RCC 7860 (cell line): ENCODE measurements at regions not wholly inside any gene's neighbourhood (a gene's known extent, or its start where the extent isn't known, plus 50 kb on each side); places are given as distances from the start of the nearest gene placed in this dataset.
"Not testable (repeated sequence)": the region's sequence is repeated elsewhere in the genome, so short reads cannot be mapped to it uniquely, and the experiment has no call there.

Experiments used
- DNase-seq: peaks from one replicate; pipeline ENCODE4 v3.0.0-alpha.2; 2015; ENCODE audit warnings: low spot score
- FAIRE-seq: peaks from 2 replicates; lab custom pipeline; 2012; peaks lifted over from hg19 to GRCh38; lab: Jason Lieb, UNC

DNA sequence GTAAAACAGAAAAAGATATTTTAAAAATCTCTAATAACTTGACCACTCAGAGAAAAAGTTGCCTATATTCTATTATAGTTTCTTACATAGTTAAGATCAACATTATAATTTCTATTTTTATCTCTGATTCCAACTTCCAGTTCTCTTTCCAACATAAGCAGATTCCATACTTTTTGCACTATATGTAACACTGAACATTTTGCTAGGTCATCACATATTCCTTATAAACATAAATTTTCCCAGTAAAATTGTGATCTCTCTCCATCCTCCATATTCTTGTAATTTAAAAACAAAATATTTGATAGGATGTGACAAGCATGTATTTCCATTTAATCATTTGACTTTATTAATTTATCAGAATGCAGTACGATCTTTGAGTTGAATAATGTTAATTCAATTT, 170.4 kb upstream of the THSD7A start:
- FAIRE-seq (no peak), DNase-seq (no peak)

DNA sequence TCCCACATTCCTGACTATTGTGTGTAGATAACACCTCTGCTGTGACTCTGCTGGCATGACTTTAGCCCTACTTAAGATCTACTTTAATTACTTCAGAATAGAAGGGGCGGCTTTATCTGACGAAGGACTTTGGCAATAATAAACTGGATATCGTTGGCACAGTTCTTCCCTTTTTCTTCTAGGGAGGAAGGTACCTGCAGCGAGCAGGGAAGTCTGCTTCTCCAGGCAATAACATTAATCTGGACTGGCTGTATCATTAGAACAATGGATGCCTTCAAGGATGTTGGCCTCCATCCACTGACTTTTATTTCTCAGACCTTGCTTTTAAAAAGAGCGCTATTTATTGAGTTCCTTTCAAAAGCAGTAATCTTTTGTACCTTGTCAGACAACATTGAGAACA, 172.6 kb upstream of the THSD7A start:
- DNase-seq (no peak), FAIRE-seq (no peak)

DNA sequence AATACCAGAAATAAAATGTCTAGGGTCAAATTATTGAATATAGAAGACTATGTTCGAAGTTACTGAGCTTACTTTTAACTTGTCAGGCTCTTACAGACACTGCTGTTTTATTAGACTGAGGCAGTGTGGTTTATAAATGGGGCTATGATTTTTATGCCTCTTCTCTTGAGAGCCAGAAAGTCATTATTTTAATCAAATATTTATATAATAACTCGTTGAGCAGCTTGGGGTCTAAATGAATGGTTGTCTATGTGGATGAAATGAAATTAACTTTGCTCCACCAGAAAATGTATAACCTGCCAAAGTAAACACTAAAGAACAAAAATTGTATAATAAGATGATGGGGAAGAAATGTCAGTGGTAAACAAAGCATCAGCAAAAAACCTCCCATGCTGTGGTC, 175.6 kb upstream of the THSD7A start:
- DNase-seq (no peak), FAIRE-seq (no peak)

DNA sequence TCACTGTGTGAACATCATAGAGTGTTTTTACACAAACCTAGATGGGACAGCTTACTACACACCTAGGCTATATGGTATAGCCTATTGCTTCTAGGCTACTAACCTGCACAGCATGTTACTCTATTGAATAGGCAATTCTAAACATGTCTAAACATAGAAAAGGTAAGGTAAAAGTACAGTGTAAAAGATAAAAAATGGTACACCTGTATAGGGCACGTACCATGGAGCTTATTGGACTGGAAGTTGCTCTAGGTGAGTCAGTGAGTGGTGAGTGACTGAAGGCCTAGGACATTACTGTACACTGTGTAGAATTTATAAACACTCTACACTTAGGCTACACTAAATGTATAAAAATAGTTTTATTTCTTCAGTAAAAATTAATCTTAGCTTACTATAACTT, 182.0 kb upstream of the THSD7A start:
- DNase-seq (no peak), FAIRE-seq (no peak)

DNA sequence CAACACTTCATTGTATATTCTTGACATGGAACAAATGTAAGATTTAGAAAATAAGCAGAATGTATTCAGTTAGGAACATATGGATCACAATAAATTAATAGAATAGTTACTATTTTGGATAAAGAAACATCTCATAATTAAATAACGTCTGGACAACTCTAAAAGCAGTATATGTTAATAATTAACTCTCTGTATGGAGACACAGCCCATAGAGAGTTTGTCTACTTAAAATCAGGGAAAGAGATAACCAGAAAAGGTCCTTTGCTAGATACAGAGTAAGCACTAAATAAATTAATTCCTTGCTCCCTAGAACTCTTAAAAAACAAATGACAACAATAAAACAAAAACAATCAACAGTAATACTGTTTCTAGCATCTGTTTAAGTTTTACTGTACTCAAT, 184.4 kb upstream of the THSD7A start:
- DNase-seq (no peak), FAIRE-seq (no peak)

DNA sequence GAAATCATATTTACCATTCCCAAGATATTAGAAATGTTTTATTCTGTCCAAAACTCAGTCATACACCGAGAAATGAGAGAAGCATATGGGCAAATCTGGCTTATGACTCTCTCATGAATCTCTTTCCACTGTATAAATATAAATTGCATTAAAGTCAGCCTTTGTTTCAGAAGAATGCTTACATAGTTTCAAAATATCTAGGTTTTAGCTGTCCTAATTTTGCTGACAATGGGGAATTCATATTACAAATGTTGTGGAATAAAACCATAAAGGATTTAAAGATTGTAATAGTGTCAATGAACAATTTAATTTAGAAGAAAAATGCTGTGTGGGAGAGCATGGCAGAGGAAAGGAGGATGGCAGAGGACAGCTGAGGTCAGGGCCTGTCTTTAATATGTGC, 185.0 kb upstream of the THSD7A start:
- FAIRE-seq (no peak), DNase-seq (no peak)

DNA sequence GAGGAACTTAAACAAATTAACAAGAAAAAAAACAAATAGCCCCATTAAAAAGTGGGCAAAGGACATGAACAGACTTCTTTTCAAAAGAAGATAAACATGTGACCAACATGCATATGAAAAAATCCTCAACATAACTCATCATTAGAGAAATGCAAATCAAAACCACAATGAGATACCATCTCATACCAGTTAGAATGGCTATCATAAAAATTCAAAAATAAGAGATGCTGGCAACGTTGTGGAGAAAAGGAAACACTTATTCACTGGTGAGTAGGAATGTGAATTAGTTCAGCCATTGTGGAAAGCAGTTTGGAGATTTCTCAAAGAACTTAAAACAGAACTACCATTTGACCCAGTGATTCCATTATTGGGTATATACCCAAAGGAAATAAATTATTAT, 189.1 kb upstream of the TMEM106B start:
- not testable (repeated sequence) for DNase-seq, FAIRE-seq

DNA sequence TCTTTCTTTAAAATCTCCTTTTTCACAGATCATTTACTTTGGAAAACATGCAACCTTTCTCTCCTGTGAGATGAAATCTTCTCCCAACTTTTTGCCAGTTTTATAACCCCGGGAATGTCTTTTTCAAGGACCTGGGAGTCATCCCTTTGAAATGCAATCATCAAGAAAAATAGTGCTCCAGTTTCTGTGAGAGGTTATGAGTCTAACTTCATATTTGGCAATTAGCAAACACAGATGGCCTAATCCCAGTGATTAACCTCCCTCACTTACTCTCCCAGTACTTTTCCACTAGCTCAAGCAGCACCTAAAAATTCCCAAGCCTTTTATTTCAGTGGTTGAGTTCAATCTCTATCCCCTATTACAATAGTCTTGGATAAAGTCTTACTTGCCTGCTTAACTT, 185.8 kb upstream of the TMEM106B start:
- no peak for DNase-seq
- no peak for FAIRE-seq

DNA sequence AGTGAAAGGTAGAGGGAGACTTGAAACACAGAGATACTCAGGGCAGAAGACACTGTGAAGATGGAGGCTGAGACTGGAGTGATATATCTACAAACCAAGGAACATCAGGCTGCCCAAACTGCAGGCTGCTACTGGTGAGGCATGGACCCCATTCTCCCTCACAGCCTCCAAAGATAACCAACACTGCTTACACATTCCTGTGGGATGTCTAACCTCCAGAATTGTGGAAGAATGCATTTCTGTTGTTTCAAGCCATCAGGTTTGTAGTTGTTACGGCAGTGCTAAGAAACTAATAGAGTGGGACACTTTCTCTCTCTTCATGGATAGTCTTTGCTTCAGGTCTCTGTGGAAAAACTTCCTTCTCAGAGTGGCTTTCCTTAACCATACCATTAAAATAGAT, 182.6 kb upstream of the TMEM106B start:
- FAIRE-seq (no peak), DNase-seq (no peak)

DNA sequence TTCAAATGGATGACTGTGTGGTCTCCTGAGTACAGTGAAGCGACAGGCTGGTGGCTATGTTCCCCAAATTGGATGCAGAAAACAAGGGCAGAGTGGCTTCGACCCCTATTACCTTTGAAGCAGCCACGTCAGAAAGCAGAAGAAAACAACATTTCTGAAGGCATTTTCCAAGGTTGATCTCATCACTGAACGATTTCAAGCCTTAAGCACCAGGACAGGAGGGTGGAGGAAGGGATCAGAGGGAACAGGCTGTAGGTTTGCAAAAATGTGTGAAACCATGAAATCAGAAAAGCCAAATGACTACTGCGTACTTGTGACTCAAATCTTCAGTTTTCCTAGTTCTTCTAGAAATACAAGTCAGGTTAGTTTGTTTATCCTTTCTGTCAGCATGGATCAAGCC, 181.0 kb upstream of the TMEM106B start:
- FAIRE-seq (no peak), DNase-seq (no peak)

DNA sequence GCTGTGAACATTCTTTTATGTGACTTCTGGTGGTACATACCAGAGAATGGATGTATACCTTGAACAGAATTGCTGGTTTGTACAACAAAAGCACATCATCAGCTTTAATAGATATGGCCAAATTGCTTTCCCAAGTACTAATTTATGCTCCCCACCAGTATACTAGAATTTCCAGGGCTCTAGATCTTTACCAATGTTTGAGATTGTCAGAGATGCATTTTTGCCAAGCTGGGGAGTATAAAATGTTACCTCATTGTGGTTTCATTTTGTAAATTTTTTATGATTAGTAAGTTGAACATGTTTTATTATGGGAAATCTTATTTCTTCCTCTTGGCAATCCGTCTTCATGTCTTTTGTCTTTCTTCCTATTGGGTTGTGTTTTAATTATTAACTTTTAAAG, 179.9 kb upstream of the TMEM106B start:
- no peak for FAIRE-seq
- DNase-seq: peak; percentile 15

DNA sequence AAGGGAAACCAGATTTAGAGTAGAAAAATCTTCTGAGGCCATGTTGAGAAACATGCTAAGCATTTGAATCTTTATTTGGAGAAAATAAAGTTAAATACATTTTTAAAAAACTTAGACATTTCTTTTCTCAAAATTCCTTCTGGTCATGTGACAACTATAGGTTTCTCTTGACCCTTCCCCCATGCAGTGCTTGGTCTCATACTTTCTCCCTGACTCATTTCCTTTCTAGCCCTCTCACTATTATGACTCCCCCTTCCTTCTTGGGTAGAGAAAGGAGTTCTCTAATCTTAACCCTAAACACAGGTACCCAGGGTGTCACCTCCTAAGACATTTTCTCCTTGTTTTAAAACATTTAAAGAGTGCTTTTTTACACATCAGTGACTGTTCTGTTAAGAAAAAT, 179.5 kb upstream of the TMEM106B start:
- peak; percentile 89 for FAIRE-seq
- peak; percentile 80 for DNase-seq

DNA sequence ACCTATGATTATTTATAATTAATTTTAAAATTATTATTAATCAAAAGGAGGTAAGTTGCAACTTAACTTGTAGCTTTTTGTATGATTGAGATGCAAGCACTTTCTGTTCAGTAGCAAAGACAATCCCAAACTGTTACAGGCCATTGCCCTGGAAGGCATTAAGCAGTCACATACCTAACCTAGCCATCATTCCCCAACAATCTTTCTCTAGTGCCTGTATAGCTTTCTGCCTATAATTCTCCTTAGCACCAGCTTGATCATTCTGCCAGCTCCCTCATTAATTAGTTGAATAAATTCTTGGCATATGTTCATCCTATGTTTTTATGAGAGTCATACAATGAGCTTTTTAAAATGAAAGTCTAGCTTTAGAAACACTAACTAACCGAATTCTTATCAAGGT, 178.9 kb upstream of the TMEM106B start:
- DNase-seq: peak; percentile 46
- FAIRE-seq: no peak

DNA sequence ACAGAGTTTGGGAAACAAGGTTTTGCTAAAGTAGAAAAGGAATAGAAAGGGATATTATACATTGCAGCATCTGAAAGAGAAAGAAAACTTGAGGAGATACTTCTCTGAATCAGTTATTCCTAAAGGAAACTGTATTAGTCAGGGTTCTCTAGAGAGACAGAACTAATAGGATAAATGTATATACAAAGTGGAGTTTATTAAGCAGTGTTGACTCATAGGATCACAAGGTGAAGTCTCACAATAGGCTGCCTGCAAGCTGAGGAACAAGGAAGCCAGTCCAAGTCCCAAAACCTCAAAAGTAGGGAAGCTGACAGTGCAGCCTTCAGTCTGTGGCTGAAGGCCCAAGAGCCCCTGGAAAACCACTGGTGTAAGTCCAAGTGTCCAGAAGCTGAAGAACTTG, 167.6 kb upstream of the TMEM106B start:
- not testable (repeated sequence) for FAIRE-seq, DNase-seq

DNA sequence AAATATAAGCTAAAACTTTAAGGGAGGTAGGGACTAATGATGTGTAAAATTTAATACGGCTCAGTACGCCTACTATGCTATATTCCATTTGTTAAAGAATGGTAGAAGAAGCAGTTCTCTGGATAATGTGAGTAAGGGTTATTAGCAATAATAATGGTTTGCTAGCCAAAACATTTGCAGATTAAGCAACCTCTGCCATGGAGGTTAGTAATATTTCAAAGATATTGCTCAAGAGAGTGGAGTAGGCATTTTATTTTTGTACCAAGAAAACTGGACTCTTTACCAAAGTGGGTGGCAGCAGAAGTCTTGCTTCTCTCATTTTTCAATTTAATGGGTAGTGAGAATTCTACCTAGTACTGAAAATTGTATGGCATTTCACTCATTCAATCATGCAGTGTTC, 158.9 kb upstream of the TMEM106B start:
- no peak for FAIRE-seq
- DNase-seq: no peak

DNA sequence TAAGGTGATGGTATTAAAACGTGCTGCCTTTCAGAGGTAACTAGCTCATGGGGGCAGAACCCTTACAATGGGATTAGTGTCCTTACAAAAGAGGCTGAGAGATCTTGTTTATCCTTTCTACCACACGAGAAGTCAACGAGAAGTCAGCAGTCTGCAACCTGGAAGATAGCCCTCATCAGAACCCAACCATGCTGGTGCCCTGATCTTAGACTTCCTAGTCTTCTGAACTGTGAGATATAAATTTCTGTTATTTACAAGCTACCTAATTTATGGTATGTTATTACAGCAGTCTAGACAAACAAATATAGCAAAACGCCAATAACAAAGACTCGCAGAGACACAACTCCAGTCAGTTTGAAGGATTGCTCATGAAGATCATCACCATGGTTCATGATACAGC, 157.5 kb upstream of the TMEM106B start:
- FAIRE-seq (no peak), DNase-seq (no peak)

DNA sequence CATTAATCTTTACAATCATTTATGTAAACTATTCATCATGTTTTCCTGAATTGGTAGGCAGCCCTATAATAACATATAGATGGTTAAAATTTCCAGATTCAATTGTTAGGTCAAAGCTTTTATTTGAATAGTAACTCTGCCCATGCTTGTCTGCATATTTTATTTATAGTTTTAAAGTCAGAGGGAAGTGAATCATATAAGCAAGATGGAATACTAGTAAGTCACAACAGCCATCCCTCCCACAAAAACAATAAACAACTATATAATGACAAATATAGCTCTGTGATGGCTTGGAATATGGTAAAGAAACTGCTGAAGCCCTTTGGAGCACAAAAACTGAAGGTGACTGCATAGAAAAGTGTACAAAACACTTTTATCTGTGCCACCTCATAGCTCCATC, 156.3 kb upstream of the TMEM106B start:
- DNase-seq (no peak), FAIRE-seq (no peak)

DNA sequence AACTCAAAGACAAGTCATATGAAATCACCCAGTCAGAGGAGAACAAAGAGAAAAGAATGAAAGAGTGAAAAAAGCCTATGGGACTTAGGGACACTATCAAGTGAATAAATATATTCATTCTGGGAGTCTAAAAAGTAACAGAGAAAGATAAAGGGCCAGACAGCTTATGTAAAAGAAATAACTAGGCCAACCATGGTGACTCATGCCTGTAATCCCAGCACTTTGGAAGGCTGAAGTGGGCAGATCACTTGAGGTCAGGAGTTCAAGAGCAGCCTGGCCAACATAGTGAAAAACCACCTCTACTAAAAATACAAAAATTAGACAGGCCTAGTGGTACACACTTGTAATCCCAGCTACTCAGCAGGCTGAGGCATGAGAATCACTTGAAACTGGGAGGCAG, 154.7 kb upstream of the TMEM106B start:
- FAIRE-seq (no peak), DNase-seq (no peak)

DNA sequence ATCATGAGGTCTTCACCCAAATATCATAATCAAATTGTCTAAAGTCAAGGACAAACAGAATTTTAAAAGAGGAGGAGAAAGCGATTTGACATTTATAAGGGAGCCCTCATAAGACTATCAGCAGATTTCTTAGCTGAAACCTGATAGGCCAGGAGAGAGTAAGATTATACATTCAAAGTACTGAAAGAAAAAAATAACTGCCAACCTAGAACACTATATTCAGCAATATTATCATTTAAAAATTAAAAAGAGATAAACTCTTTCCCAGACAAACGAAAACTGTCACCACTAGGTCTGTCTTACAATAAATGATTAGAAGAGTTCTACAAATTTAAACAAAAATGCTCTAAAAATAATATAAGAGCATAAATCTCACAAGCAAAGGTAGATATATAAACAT, 154.1 kb upstream of the TMEM106B start:
- DNase-seq (no peak), FAIRE-seq (no peak)

DNA sequence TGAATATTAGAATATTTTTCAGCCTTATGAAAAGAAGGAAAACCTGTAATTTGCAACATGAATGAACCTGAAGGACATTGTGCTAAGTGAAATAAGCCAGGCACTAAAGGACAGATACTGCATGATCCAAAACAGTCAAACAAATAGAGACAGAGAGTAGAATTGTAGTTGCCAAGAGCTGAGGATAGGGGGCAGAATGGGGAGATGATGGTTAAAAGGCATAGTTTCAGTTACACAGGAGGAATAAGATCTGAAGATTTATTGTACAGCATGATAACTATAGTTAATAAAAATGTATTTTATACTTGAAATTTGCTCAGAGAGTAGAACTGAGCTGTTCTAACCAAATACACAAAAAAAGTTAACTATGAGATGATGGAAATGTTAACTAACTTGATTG, 149.0 kb upstream of the TMEM106B start:
- no peak for DNase-seq
- FAIRE-seq: no peak

DNA sequence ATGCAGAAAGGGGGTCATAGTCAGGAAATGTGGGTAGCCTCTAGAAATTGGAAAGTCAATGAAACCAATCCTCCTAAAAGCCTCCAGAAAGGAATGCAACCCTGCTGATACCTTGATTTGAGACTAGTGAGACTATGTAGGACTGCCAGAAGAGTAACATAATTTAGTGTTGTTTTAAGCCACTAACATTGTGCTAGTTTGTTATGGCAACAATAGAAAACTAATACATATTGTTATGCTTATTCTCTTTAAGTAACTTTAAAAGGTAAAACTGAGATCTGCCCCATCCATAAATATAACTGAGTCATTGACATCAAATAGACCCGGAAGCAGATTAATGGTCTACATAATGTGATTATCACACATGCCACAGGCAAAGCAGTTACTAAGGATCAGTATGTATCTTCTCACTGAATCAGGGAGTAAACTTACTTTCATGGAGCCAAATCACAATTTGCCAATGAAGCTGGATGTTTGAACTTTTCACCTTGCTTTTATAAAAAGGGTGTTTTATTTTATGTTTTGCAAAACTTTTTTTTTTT, 146.4 kb upstream of the TMEM106B start:
- DNase-seq (no peak), FAIRE-seq (no peak)

DNA sequence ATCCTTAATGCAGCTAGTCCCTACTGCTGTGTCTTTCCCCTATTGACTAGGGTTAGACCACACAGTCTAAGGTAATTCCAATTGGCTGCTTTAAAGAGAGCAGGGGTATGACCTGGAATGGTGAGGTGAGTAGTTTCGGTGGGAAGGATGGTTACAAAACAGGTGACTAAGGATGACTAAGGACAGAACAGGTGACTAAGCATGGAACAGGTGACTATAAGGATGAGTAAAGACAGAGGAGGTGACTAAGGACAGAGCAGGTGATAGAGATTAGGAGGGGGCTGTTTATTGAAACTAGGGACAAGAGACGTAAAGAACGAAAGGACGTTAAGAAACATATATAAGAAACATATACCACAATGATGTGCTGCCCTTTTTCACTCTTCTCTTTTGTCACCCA, 145.1 kb upstream of the TMEM106B start:
- DNase-seq (no peak), FAIRE-seq (no peak)

DNA sequence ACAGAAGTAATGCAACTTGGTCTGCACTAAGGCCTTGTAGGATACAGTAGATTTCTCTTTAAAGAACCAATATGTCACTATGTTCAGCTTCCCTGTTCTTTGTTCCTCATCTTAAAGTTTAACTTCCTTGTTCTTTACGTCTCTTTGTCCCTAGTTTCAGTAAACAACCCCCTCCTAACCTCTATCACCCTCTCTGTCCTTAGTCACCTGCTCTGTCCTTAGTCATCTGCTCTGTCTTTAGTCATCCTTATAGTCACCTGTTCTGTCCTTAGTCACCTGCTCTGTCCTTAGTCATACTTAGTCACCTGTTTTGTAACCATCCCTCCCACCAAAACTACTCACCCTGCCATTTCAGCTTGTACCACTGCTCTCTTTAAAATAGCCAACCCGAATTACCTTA, 144.6 kb upstream of the TMEM106B start:
- DNase-seq (peak; percentile 51), FAIRE-seq (no peak)
